ES-I3 (cell line): ENCODE measurements at regions not wholly inside any gene's neighbourhood (a gene's known extent, or its start where the extent isn't known, plus 50 kb on each side); places are given as distances from the start of the nearest gene placed in this dataset.
"Not testable (repeated sequence)": the region's sequence is repeated elsewhere in the genome, so short reads cannot be mapped to it uniquely, and the experiment has no call there.

Experiments used
- H3K36me3 ChIP-seq: 2 replicates; pipeline ENCODE4 v1.6.1; 2013; ENCODE audit warnings: mild to moderate bottlenecking, low read length, control low read depth, moderate library complexity; ENCODE audit not compliant: insufficient read depth
- H3K4me1 ChIP-seq: 2 replicates; pipeline ENCODE4 v1.6.1; 2013; ENCODE audit warnings: mild to moderate bottlenecking, control low read depth, low read length; ENCODE audit not compliant: insufficient read depth
- H3K9ac ChIP-seq: 2 replicates; pipeline ENCODE4 v1.6.1; 2013; ENCODE audit warnings: low read depth, mild to moderate bottlenecking, low read length, moderate library complexity
- H3K9me3 ChIP-seq: 2 replicates; pipeline ENCODE4 v1.6.1; 2013; ENCODE audit warnings: mild to moderate bottlenecking, low read length, moderate library complexity; ENCODE audit not compliant: control insufficient read depth, insufficient read depth

- no peaks in the 10 kb centered on the region for H3K9me3 ChIP-seq
- H3K36me3 ChIP-seq, result no peaks in the 10 kb centered on the region
- no peaks in the 10 kb centered on the region for H3K4me1 ChIP-seq
- H3K9ac ChIP-seq, result no peak overlapping the region
Measured at GRCh38 chr11:16528639-16529038, 172.3 kb upstream of the SOX6 start.

- no peaks in the 10 kb centered on the region for H3K9me3 ChIP-seq
- H3K9ac ChIP-seq, result no peak overlapping the region
- H3K36me3 ChIP-seq, result no peaks in the 10 kb centered on the region
- H3K4me1 ChIP-seq, result no peaks in the 10 kb centered on the region
Measured at GRCh38 chr11:16527525-16528246, 171.3 kb upstream of the SOX6 start.

- Histone ChIP-seq H3K36me3 (no peaks in the 10 kb centered on the region), H3K9ac (no peak overlapping the region), H3K9me3 (no peaks in the 10 kb centered on the region), H3K4me1 (no peaks in the 10 kb centered on the region)
Measured at GRCh38 chr11:16526947-16527346, 170.6 kb upstream of the SOX6 start.

- not testable (repeated sequence) for H3K36me3 ChIP-seq, H3K9me3 ChIP-seq, H3K9ac ChIP-seq, H3K4me1 ChIP-seq
Measured at GRCh38 chr11:16520713-16521112, 164.4 kb upstream of the SOX6 start.

- Histone ChIP-seq H3K36me3 (no peaks in the 10 kb centered on the region), H3K4me1 (peaks cover 4% of the 10 kb centered on the region; the same call in 1 of the 2 replicates), H3K9me3 (no peaks in the 10 kb centered on the region), H3K9ac (no peak overlapping the region)
Measured at GRCh38 chr11:16512899-16513241, 156.5 kb upstream of the SOX6 start.

GRCh38 chr11:16512198-16512898 is 156.0 kb upstream of the SOX6 start:
- Histone ChIP-seq H3K9ac (no peak overlapping the region), H3K4me1 (peaks cover 4% of the 10 kb centered on the region; the same call in 1 of the 2 replicates), H3K36me3 (no peaks in the 10 kb centered on the region), H3K9me3 (no peaks in the 10 kb centered on the region)

- Histone ChIP-seq H3K9me3 (no peaks in the 10 kb centered on the region), H3K36me3 (no peaks in the 10 kb centered on the region), H3K4me1 (peaks cover 4% of the 10 kb centered on the region; the same call in 1 of the 2 replicates), H3K9ac (no peak overlapping the region)
Measured at GRCh38 chr11:16511116-16512114, 155.1 kb upstream of the SOX6 start.

GRCh38 chr11:16505481-16505880 is 149.1 kb upstream of the SOX6 start:
- no peaks in the 10 kb centered on the region; the same call in 1 of the 2 replicates for H3K9me3 ChIP-seq

GRCh38 chr11:16503891-16504290 is 147.5 kb upstream of the SOX6 start:
- not testable (repeated sequence) for H3K4me1 ChIP-seq, H3K9ac ChIP-seq, H3K9me3 ChIP-seq, H3K36me3 ChIP-seq

More at GRCh38 chr11:16505481-16505880, 149.1 kb upstream of the SOX6 start:
- no peak overlapping the region for H3K9ac ChIP-seq
- H3K36me3 ChIP-seq, result no peaks in the 10 kb centered on the region
- H3K4me1 ChIP-seq, result no peaks in the 10 kb centered on the region

- Histone ChIP-seq H3K4me1 (no peaks in the 10 kb centered on the region), H3K9me3 (no peaks in the 10 kb centered on the region), H3K36me3 (no peaks in the 10 kb centered on the region), H3K9ac (no peak overlapping the region)
Measured at GRCh38 chr11:16494918-16495691, 138.8 kb upstream of the SOX6 start.

GRCh38 chr11:16484434-16484833 is 128.1 kb upstream of the SOX6 start:
- H3K9me3 ChIP-seq, result no peaks in the 10 kb centered on the region
- H3K4me1 ChIP-seq, result no peaks in the 10 kb centered on the region
- H3K36me3 ChIP-seq, result no peaks in the 10 kb centered on the region
- H3K9ac ChIP-seq, result no peak overlapping the region

GRCh38 chr11:16474659-16475058 is 118.3 kb upstream of the SOX6 start:
- Histone ChIP-seq H3K4me1 (peaks cover 6% of the 10 kb centered on the region; the same call in 1 of the 2 replicates), H3K9me3 (no peaks in the 10 kb centered on the region), H3K36me3 (no peaks in the 10 kb centered on the region), H3K9ac (no peak overlapping the region)

GRCh38 chr11:16469968-16470367 is 113.6 kb upstream of the SOX6 start:
- no peaks in the 10 kb centered on the region for H3K9me3 ChIP-seq
- no peaks in the 10 kb centered on the region for H3K36me3 ChIP-seq
- H3K9ac ChIP-seq, result no peak overlapping the region
- H3K4me1 ChIP-seq, result peaks cover 6% of the 10 kb centered on the region; the same call in 1 of the 2 replicates
